ENCODE measurements at regions not wholly inside any gene's neighbourhood (a gene's known extent, or its start where the extent isn't known, plus 50 kb on each side); places are given as distances from the start of the nearest gene placed in this dataset.

DNA sequence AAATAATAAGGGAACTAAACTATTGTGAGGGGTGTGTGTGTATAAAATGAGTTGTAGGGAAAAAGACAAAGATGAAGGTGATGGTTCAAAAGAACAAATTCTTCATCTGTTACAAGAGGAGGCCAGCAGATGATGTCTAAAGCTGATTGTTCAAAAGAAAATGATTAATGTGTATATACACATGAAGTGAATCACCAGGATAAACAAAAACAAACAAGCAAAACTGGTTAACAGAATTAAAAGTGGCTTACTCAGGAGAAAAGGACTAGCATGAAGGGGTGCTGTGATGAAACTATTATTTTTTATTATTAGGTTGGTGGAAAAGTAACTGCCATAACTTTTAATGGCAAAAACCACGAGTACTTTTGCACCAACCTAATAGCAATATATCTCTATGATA lies 348.4 kb downstream of the BCL11B start:
- Histone ChIP-seq H3K79me2 (ENCODE audit: insufficient read depth) (no peaks in the 10 kb centered on the region), H3K36me3 (replicated peaks in 1 of 2; ENCODE audit: control insufficient read depth in 1 of 2, insufficient read depth in 2 of 2, low read length in 1 of 2) (no peaks in the 10 kb centered on the region), H3K27ac (ENCODE audit: low read depth in 2 of 2, low read length in 1 of 2) (no peak overlapping the region), H2AFZ (ENCODE audit: low read depth) (no peak overlapping the region), H3K9me2 (no peaks in the 10 kb centered on the region), H3K4me2 (no peak overlapping the region), H3K4me3 (ENCODE audit: low read depth in 2 of 2, low read length in 1 of 2) (no peak overlapping the region), H3K9ac (no peak overlapping the region), H4K20me1 (ENCODE audit: insufficient read depth) (no peaks in the 10 kb centered on the region), H3K4me1 (ENCODE audit: control insufficient read depth in 1 of 2, insufficient read depth in 2 of 2, low read depth in 1 of 2, low read length in 1 of 2) (no peaks in the 10 kb centered on the region), H3K27me3 (ENCODE audit: insufficient read depth) (peaks cover 9% of the 10 kb centered on the region), H3F3A (replicated peaks; ENCODE audit: insufficient read depth) (no peaks in the 10 kb centered on the region), H3K9me3 (no peaks in the 10 kb centered on the region)
- ChIA-PET POLR2A (no interaction called here), CTCF (no interaction called here)
- TF ChIP-seq SMC3 (IDR thresholded peaks at IDR 0.05; ENCODE audit: low read depth, low read length) (no peak), GABPA (IDR thresholded peaks at IDR 0.05; ENCODE audit: low read depth) (no peak), TCF12 (IDR thresholded peaks at IDR 0.05) (no peak), FOXM1 (IDR thresholded peaks at IDR 0.05; ENCODE audit: low read depth) (no peak), TAF1 (IDR thresholded peaks at IDR 0.05; ENCODE audit: borderline replicate concordance, low read depth, low read length) (no peak), FOXJ3 (CRISPR knock-in tag; IDR thresholded peaks at IDR 0.05) (no peak), EZH2phosphoT487 (IDR thresholded peaks at IDR 0.05; ENCODE audit: borderline replicate concordance, low read depth) (no peak)
- TF ChIP-seq, protein P1, sequence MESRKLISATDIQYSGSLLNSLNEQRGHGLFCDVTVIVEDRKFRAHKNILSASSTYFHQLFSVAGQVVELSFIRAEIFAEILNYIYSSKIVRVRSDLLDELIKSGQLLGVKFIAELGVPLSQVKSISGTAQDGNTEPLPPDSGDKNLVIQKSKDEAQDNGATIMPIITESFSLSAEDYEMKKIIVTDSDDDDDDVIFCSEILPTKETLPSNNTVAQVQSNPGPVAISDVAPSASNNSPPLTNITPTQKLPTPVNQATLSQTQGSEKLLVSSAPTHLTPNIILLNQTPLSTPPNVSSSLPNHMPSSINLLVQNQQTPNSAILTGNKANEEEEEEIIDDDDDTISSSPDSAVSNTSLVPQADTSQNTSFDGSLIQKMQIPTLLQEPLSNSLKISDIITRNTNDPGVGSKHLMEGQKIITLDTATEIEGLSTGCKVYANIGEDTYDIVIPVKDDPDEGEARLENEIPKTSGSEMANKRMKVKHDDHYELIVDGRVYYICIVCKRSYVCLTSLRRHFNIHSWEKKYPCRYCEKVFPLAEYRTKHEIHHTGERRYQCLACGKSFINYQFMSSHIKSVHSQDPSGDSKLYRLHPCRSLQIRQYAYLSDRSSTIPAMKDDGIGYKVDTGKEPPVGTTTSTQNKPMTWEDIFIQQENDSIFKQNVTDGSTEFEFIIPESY (IDR thresholded peaks at IDR 0.05; ENCODE audit: borderline replicate concordance, low read depth), result no peak
- no peak for DNase-seq
- 0% methylated on average over 1 of the region's 1 CpG for WGBS (ENCODE audit: low lambda C conversion rate)

DNA sequence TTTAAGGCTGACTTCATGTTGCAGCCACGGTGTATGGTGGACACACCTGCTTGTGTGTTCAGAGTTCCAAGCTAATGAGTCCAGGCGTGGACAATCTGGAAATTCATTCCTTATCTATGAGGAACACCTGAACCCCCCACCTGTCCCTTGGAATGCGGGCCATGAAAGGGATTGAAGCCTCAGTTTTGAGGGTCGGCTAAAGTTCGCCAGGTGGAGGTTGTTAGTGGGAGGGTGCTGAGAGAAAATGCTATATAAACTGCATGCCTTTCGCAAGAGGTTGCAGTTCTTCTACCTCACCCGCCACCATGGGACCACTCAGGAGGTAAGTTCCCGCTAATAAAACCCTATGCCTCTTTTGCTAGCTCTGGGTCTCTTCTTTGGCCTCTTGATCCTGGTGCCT lies 348.0 kb downstream of the BCL11B start:
- peaks cover 7% of the 10 kb centered on the region for H3K27me3 ChIP-seq (ENCODE audit: insufficient read depth)
- no peak for DNase-seq
- no peaks in the 10 kb centered on the region for H3K9me3 ChIP-seq
- H3K4me3 ChIP-seq (ENCODE audit: low read depth in 2 of 2, low read length in 1 of 2), result no peak overlapping the region
- WGBS (ENCODE audit: low lambda C conversion rate), result 24% methylated on average over 8 of the region's 8 CpGs
- no peak overlapping the region for H3K9ac ChIP-seq
- POLR2A ChIA-PET, result no interaction called here
- H3K4me1 ChIP-seq (ENCODE audit: control insufficient read depth in 1 of 2, insufficient read depth in 2 of 2, low read depth in 1 of 2, low read length in 1 of 2), result no peaks in the 10 kb centered on the region
- H2AFZ ChIP-seq (ENCODE audit: low read depth), result no peak overlapping the region
- no peaks in the 10 kb centered on the region for H3K9me2 ChIP-seq
- no peaks in the 10 kb centered on the region for H4K20me1 ChIP-seq (ENCODE audit: insufficient read depth)
- TF ChIP-seq PBX3 (IDR thresholded peaks at IDR 0.05), result no peak
- TF ChIP-seq TCF12 (IDR thresholded peaks at IDR 0.05), result no peak
- TF ChIP-seq ELF1 (IDR thresholded peaks at IDR 0.05), result no peak
- no peak for TF ChIP-seq NFIC (IDR thresholded peaks at IDR 0.05; ENCODE audit: borderline replicate concordance)
- TF ChIP-seq, protein P2, sequence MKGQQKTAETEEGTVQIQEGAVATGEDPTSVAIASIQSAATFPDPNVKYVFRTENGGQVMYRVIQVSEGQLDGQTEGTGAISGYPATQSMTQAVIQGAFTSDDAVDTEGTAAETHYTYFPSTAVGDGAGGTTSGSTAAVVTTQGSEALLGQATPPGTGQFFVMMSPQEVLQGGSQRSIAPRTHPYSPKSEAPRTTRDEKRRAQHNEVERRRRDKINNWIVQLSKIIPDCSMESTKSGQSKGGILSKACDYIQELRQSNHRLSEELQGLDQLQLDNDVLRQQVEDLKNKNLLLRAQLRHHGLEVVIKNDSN (IDR thresholded peaks at IDR 0.05; ENCODE audit: borderline replicate concordance, low read depth), result no peak
- no peak for TF ChIP-seq JUND (IDR thresholded peaks at IDR 0.05)
- no peak for TF ChIP-seq CHD2 (IDR thresholded peaks at IDR 0.05; ENCODE audit: low read length, partially characterized antibody)
- no peak for TF ChIP-seq GABPA (IDR thresholded peaks at IDR 0.05; ENCODE audit: low read depth)
- TF ChIP-seq RXRA (IDR thresholded peaks at IDR 0.05; ENCODE audit: borderline replicate concordance, low read depth), result no peak
- no peak for TF ChIP-seq RAD21 (IDR thresholded peaks at IDR 0.05; ENCODE audit: low read length)
- no peak for TF ChIP-seq SMC3 (IDR thresholded peaks at IDR 0.05; ENCODE audit: low read depth, low read length)
- TF ChIP-seq MEF2A (IDR thresholded peaks at IDR 0.05; ENCODE audit: borderline replicate concordance, low read depth), result no peak
- no peak for TF ChIP-seq FOXJ3 (CRISPR knock-in tag; IDR thresholded peaks at IDR 0.05)
- TF ChIP-seq RFX5 (IDR thresholded peaks at IDR 0.05; ENCODE audit: low read length), result no peak
- no peak for TF ChIP-seq POLR2AphosphoS5 (IDR thresholded peaks at IDR 0.05; ENCODE audit: low read depth, low read length)
- no peaks in the 10 kb centered on the region for H3F3A ChIP-seq (replicated peaks; ENCODE audit: insufficient read depth)
- no peak overlapping the region for H3K27ac ChIP-seq (ENCODE audit: low read depth in 2 of 2, low read length in 1 of 2)
- H3K36me3 ChIP-seq (replicated peaks in 1 of 2; ENCODE audit: control insufficient read depth in 1 of 2, insufficient read depth in 2 of 2, low read length in 1 of 2), result no peaks in the 10 kb centered on the region
- H3K79me2 ChIP-seq (ENCODE audit: insufficient read depth), result no peaks in the 10 kb centered on the region
- CTCF ChIA-PET, result no interaction called here
- no peak overlapping the region for H3K4me2 ChIP-seq

Data from SK-N-SH (cell line).